ENCODE measurements at regions not wholly inside any gene's neighbourhood (a gene's known extent, or its start where the extent isn't known, plus 50 kb on each side); places are given as distances from the start of the nearest gene placed in this dataset.
A peak's percentile ranks its signal among the peaks of the same experiment; 100 is the strongest.

DNA sequence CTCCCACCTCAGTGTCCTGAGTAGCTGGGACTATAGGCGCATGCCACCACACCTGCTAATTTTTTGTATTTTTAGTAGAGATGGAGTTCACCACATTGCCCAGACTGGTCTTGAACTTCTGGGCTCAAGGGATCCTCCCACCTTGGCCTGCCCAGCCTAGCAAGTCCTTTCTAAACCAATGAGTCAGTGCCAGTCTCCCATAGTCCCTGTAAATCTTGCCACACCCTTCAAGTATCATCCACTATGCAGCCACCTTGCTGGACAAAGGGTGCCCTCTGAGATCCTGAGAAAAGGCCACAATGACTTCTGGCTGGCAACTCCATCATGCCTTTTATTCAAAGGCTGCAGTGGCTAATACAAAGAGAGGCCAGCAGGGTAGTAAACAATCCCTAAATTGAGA is 184.0 kb downstream of the ABHD5 start:
- Histone ChIP-seq H3K4me1 (peaks cover 5% of the 10 kb centered on the region), H3K36me3 (no peaks in the 10 kb centered on the region), H3K27ac (no peak overlapping the region), H3K27me3 (ENCODE audit: low read depth) (peaks cover 9% of the 10 kb centered on the region), H3K4me3 (no peak overlapping the region), H3K9me3 (no peaks in the 10 kb centered on the region)
- TF ChIP-seq CTCF (IDR thresholded peaks at IDR 0.05), result no peak
- ATAC-seq, result no peak
- intact Hi-C loops (cut with DNase I), result no loop called here
- DNase-seq, result no peak

- no peaks in the 10 kb centered on the region for H3K36me3 ChIP-seq
- DNase-seq, result no peak
Measured at GRCh38 chr3:43876648-43877047, 185.9 kb downstream of the ABHD5 start.

GRCh38 chr3:43879166-43879565 is 188.4 kb downstream of the ABHD5 start:
- Histone ChIP-seq H3K36me3 (no peaks in the 10 kb centered on the region), H3K27ac (no peak overlapping the region), H3K27me3 (ENCODE audit: low read depth) (peaks cover 9% of the 10 kb centered on the region), H3K4me3 (no peak overlapping the region), H3K4me1 (peaks cover 7% of the 10 kb centered on the region), H3K9me3 (no peaks in the 10 kb centered on the region)
- DNase-seq, result no peak
- peak; percentile 14 for TF ChIP-seq CTCF (IDR thresholded peaks at IDR 0.05)
- intact Hi-C loops (cut with DNase I), result no loop called here
- ATAC-seq, result peak; percentile 45 to 63

More at GRCh38 chr3:43876648-43877047, 185.9 kb downstream of the ABHD5 start:
- H3K4me3 ChIP-seq, result no peak overlapping the region
- no peak for ATAC-seq
- no peaks in the 10 kb centered on the region for H3K9me3 ChIP-seq
- TF ChIP-seq CTCF (IDR thresholded peaks at IDR 0.05), result no peak
- intact Hi-C loops (cut with DNase I), result no loop called here
- no peak overlapping the region for H3K27ac ChIP-seq
- no peaks in the 10 kb centered on the region for H3K4me1 ChIP-seq
- H3K27me3 ChIP-seq (ENCODE audit: low read depth), result peaks cover 9% of the 10 kb centered on the region

DNA sequence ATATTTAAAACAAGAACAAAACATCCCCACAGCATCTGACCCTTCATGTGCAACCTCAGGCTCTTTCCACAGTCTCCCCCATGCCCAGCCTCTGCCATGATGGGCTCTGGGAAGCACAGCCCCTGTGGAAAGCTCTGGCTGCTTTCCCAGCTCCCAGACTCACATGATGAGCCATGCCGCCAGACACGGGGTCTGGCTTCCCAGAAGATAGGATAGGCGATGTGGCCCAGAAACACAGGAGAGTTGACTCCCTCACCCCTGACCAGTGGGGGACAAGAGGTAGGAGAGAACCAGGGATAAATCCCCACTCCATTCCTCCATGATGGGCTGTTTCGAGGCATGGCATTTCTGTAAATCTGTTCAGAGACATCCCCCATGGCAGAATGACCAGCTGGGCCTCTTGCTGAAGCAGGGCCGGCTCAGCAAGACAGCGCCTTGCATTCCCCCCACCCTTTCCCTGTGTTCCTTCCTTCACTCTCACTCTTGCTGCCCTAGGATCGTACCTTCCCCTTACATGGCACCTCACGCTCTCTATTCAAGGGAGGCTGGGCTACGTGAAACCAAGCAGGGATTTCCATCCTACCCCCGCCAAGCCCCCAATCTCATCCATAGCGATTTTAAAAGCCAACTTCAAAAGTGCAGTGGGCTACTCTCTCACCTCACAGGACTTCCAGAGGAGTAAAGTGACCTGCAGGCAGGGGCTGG is 192.4 kb downstream of the ABHD5 start:
- H3K4me1 ChIP-seq, result peaks cover 19% of the 10 kb centered on the region
- DNase-seq (no peak), ATAC-seq (no peak)
- H3K4me3 ChIP-seq, result no peak overlapping the region
- no peak overlapping the region for H3K27ac ChIP-seq
- H3K36me3 ChIP-seq, result no peaks in the 10 kb centered on the region
- no peaks in the 10 kb centered on the region for H3K27me3 ChIP-seq (ENCODE audit: low read depth)
- H3K9me3 ChIP-seq, result no peaks in the 10 kb centered on the region
- intact Hi-C loops (cut with DNase I), result no loop called here
- no peak for TF ChIP-seq CTCF (IDR thresholded peaks at IDR 0.05)

DNA sequence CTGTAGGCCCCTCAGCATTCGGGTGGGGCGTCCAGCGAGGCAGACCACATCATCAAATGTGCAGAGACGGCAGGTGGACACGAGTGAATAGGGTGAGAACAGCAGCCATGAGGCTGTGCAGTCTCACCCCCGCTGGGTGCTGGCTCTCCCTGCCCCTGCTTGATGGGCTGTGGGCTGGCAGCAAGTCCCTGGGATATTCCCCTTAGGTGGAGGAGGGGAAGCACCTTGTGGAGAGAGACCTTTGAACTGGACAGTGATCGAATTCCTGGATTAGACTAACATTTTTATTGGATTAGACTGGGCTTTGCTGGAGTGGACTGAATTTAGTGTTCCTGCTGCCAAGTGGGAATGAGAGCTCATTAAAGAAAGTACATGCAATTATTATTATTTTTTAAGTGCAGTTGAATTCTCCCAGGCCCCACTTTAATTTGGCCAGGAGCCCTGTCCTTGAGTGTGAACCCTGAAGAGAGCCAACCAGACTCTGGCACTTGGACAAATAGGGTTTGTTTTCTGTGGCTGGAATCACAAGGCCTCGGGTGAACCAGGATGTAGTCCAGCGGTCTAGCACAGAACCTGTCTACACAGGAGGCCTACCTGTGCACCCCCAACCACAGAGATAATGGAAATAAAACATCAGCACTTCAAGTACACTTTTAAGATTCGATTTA is 193.1 kb downstream of the ABHD5 start:
- no peaks in the 10 kb centered on the region for H3K9me3 ChIP-seq
- intact Hi-C loops (cut with DNase I), result no loop called here
- H3K4me1 ChIP-seq, result peaks cover 19% of the 10 kb centered on the region
- H3K27me3 ChIP-seq (ENCODE audit: low read depth), result no peaks in the 10 kb centered on the region
- ATAC-seq, result peak; percentile 78 to 84
- H3K36me3 ChIP-seq, result no peaks in the 10 kb centered on the region
- TF ChIP-seq CTCF (IDR thresholded peaks at IDR 0.05), result no peak
- DNase-seq, result no peak
- H3K4me3 ChIP-seq, result no peak overlapping the region
- no peak overlapping the region for H3K27ac ChIP-seq

All from lower lobe of right lung (tissue), 2 donors.